Activated CD4-positive, alpha-beta memory T cell treated with anti-CD3 and anti-CD28 coated beads for 36 hours (primary cell): ENCODE measurements at regions not wholly inside any gene's neighbourhood (a gene's known extent, or its start where the extent isn't known, plus 50 kb on each side); places are given as distances from the start of the nearest gene placed in this dataset.

Experiments
- CTCF ChIA-PET: fragments of 350-600 bp; sonication (Branson Sonifier 250); formaldehyde crosslinking; loops from one replicate; lab custom pipeline; 2021; ENCODE audit warnings: antibody characterized with exemption, inconsistent platforms; lab: Charles Lee
- POLR2A ChIA-PET: fragments of 350-600 bp; sonication (Branson Sonifier 250); formaldehyde crosslinking; loops from one replicate; lab custom pipeline; 2021; ENCODE audit warnings: antibody characterized with exemption; lab: Charles Lee
- DNase-seq: peaks from one replicate; pipeline ENCODE4 v3.0.0-alpha.2; 2020
- H3K27ac Mint-ChIP-seq: one replicate; pipeline ENCODE4 v1.8.0; 2021; ENCODE audit warnings: mixed read lengths
- H3K27me3 Mint-ChIP-seq: one replicate; pipeline ENCODE4 v1.8.0; 2021; ENCODE audit warnings: mixed read lengths
- H3K36me3 Mint-ChIP-seq: one replicate; pipeline ENCODE4 v1.8.0; 2021; ENCODE audit warnings: mixed read lengths
- H3K4me1 Mint-ChIP-seq: one replicate; pipeline ENCODE4 v1.8.0; 2021; ENCODE audit warnings: low read depth, mixed read lengths
- H3K4me3 Mint-ChIP-seq: one replicate; pipeline ENCODE4 v1.8.0; 2021; ENCODE audit warnings: mild to moderate bottlenecking, mixed read lengths
- H3K9me3 Mint-ChIP-seq: one replicate; pipeline ENCODE4 v1.8.0; 2021; ENCODE audit warnings: mixed read lengths
- intact Hi-C: fragments of 100-400 bp; cut with micrococcal nuclease; formaldehyde crosslinking; loops from one replicate; pipeline ENCODE4 v1.15.1; 2023

DNA sequence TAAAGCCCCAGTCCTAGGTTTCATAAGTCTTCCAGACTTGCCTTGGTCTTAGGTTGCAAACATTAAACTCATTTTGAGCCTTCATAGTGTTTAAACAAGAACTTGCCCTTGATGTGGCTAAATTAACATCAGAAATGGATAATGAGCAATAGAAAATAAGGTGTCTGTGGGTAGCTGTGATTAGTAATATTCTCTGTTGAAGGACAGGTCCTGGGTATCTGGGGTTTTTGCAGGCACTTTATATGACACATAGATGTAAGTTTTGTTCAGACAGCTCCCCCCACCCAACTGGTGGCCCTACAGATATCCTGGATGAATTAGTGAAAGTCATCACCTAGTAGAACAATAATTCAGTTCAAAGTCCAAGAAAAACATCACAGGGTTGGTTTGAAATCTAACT is 272.5 kb downstream of the PTTG2 start:
- H3K4me3 Mint-ChIP-seq, result no peak overlapping the region
- H3K27ac Mint-ChIP-seq, result no peak overlapping the region
- CTCF ChIA-PET, result no interaction called here
- intact Hi-C loops, result no loop called here
- H3K27me3 Mint-ChIP-seq, result no peaks in the 10 kb centered on the region
- POLR2A ChIA-PET, result no interaction called here
- no peaks in the 10 kb centered on the region for H3K4me1 Mint-ChIP-seq
- DNase-seq, result no peak
- H3K36me3 Mint-ChIP-seq, result no peaks in the 10 kb centered on the region
- H3K9me3 Mint-ChIP-seq, result no peaks in the 10 kb centered on the region

DNA sequence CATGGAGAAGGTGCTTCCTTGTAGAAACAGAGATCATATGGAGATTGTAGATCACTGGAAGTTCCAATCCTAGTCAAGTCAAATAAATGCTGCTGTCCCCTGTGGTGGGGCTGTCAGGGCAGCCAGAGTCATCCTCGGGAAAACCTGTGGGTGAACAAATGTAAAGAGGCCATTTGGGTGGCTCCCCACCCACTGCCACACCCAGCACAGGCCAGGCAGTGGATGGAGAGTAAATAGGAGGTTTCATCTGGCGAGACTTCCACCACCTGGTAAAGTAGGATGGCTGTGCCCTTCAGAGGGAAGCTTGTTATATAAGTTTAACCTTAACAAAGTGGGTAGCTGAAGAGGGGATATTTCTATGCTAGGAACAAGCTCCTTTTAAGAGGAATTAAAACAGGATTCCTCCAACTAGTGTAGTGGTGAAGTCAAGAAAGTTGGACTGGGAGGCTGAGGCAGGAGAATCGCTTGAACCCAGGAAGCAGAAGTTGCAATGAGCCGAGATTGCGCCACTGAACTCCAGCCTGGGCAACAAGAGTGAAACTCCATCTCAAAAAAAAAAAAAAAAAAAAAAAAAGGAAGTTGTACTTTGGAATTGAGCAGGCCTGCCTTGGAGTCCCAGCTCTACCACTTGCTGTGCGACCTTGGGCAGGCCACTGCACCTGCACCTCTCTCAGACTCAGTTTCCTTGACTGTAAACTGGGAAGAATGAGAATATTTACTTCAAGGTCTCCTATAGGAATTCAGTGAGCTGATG is 273.7 kb downstream of the PTTG2 start:
- Mint-ChIP-seq H3K27ac (no peak overlapping the region), H3K9me3 (no peaks in the 10 kb centered on the region), H3K27me3 (no peaks in the 10 kb centered on the region), H3K4me1 (no peaks in the 10 kb centered on the region), H3K4me3 (no peak overlapping the region), H3K36me3 (no peaks in the 10 kb centered on the region)
- intact Hi-C loops, result no loop called here
- ChIA-PET CTCF (no interaction called here), POLR2A (no interaction called here)
- no peak for DNase-seq

DNA sequence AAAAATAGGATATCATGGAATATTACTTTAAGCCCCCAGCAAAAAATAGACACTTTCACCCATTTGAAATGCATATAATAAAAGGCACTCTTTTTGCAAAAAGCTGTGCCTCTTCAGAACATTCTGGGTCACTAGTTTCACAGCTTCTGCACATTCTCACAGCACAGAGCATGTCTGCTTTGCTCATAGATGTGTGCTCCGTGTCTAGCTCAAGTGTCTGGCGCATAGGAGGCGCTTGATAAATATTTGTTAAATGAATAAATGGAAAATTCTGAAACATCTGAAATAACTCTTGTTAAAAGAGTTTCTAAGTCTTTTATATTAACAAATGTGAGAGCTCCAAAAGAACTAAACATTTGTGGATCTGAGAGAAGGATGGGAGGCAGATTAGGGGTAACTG is 275.2 kb downstream of the PTTG2 start:
- H3K9me3 Mint-ChIP-seq, result no peaks in the 10 kb centered on the region
- DNase-seq, result no peak
- no peak overlapping the region for H3K4me3 Mint-ChIP-seq
- CTCF ChIA-PET, result no interaction called here
- no peaks in the 10 kb centered on the region for H3K36me3 Mint-ChIP-seq
- H3K27ac Mint-ChIP-seq, result no peak overlapping the region
- intact Hi-C loops, result no loop called here
- H3K4me1 Mint-ChIP-seq, result no peaks in the 10 kb centered on the region
- POLR2A ChIA-PET, result interaction anchor here (0.6 kb wide), 1 partner anchor 549 kb away, joined by 4 read pairs; no protein-coding TSS in a partner anchor
- H3K27me3 Mint-ChIP-seq, result no peaks in the 10 kb centered on the region

DNA sequence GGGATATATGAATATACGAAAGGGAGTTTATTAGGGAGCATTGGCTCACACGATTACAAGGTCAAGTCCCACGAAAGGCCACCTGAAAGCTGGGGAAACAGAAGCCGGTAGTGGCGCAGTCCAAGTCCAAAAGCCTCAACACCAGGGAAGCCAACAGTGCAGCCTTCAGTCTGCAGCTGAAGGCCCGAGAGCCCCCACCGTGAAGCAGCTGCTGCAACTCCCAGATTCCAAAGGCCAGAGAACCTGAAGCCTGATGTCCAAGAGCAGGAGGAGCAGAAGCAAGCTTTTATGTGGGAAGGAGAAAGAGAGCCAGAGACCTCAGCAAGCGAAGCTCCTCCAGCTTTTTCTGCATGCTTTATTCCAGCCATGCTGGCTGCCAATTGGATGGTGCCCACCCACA is 275.8 kb downstream of the PTTG2 start:
- DNase-seq, result no peak
- Mint-ChIP-seq H3K4me1 (no peaks in the 10 kb centered on the region), H3K36me3 (no peaks in the 10 kb centered on the region), H3K4me3 (no peak overlapping the region), H3K27me3 (no peaks in the 10 kb centered on the region), H3K27ac (no peak overlapping the region), H3K9me3 (no peaks in the 10 kb centered on the region)
- CTCF ChIA-PET, result interaction anchor here (1.0 kb wide), 1 partner anchor 17 kb away, joined by 3 read pairs; no protein-coding TSS in a partner anchor
- intact Hi-C loops, result no loop called here
- POLR2A ChIA-PET, result no interaction called here

DNA sequence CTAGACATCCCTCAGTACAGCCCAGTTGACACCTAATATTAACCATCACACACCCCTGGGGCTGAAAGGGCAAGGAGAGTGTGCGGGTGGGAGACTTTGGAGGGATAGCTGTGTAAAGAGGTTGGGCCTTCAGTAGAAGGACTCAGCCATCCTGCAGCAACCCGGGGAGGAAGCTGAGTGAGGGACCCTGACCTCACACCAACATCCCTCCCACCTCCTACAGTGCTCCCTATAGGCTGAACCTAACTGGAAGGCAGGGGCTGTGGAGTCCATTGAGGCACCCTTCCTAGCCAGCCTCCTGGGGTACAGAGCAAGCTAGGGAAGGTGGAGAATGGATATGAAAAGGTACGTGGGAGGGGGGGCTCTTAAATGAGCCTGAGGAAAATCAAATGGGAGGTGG is 276.3 kb downstream of the PTTG2 start:
- CTCF ChIA-PET, result interaction anchor here (1.0 kb wide), 1 partner anchor 17 kb away, joined by 3 read pairs; no protein-coding TSS in a partner anchor
- no peak overlapping the region for H3K4me3 Mint-ChIP-seq
- DNase-seq, result no peak
- intact Hi-C loops, result no loop called here
- H3K36me3 Mint-ChIP-seq, result no peaks in the 10 kb centered on the region
- no peak overlapping the region for H3K27ac Mint-ChIP-seq
- H3K9me3 Mint-ChIP-seq, result no peaks in the 10 kb centered on the region
- H3K27me3 Mint-ChIP-seq, result no peaks in the 10 kb centered on the region
- POLR2A ChIA-PET, result no interaction called here
- no peaks in the 10 kb centered on the region for H3K4me1 Mint-ChIP-seq

DNA sequence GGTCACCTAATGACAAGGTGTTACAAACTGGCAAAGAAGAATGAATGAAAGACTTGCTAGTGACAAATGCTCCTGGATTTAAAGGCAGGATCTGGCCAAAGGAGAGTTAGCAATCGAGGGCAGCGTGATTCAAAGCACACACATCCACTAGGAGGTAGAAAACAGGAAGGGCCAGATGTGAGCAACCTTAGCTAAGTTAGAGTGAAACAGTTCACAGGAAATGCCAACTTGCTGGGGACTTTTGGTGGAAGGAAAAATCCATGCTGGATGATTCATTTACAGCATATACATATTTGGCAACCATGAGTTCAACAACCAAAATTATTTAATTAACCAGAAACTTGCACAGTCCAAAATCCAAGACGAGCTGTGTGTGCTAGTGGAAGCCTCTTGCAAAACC is 276.9 kb downstream of the PTTG2 start:
- ChIA-PET POLR2A (no interaction called here), CTCF (interaction anchor here (1.0 kb wide), 1 partner anchor 18 kb away, joined by 3 read pairs; no protein-coding TSS in a partner anchor)
- Mint-ChIP-seq H3K4me1 (no peaks in the 10 kb centered on the region), H3K4me3 (no peak overlapping the region), H3K27ac (no peak overlapping the region), H3K9me3 (no peaks in the 10 kb centered on the region), H3K27me3 (no peaks in the 10 kb centered on the region), H3K36me3 (no peaks in the 10 kb centered on the region)
- intact Hi-C loops, result no loop called here
- no peak for DNase-seq

DNA sequence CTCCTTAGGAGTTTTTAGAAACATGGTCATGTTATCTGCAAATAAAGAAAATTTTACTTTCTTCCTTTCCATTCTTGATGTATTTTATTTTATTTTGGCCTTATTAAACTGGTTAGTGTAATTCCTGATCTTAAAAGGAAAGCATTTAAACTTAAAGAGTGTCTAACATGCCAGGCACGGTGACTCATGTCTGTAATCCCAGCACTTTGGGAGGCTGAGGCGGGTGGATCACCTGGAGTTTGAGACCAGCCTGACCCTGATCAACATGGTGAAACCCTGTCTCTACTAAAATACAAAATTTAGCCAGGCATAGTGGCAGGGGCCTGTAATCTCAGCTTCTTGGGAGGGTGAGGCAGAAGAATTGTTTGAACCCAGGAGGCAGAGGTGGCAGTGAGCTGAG is 281.3 kb downstream of the PTTG2 start:
- Mint-ChIP-seq H3K36me3 (no peaks in the 10 kb centered on the region), H3K9me3 (peaks cover 1% of the 10 kb centered on the region), H3K4me1 (peaks cover 13% of the 10 kb centered on the region), H3K27ac (no peak overlapping the region), H3K4me3 (no peak overlapping the region), H3K27me3 (no peaks in the 10 kb centered on the region)
- no peak for DNase-seq
- intact Hi-C loops, result no loop called here
- CTCF ChIA-PET, result interaction anchor here (1.6 kb wide), 1 partner anchor 619 kb away, joined by 3 read pairs; no protein-coding TSS in a partner anchor
- POLR2A ChIA-PET, result no interaction called here

DNA sequence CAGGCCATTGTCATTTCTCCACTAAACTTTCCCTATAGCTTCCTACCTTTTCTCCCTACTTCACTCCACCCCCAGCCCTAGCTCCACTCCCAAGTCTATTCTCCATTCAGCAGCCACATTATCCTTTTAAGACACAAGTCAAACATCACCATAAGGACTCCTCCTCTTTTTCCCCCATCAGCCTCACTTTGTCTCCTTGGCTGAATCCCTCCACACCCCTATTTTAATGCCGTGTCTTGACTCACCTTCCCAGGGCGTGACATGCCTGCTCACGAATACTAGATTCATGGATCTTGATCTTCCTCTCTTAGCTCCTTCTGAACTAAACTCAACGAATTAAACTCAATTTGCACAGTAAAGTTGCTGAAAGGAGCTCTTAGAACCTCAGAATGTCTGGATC is 281.9 kb downstream of the PTTG2 start:
- intact Hi-C loops, result no loop called here
- no peak overlapping the region for H3K27ac Mint-ChIP-seq

DNA sequence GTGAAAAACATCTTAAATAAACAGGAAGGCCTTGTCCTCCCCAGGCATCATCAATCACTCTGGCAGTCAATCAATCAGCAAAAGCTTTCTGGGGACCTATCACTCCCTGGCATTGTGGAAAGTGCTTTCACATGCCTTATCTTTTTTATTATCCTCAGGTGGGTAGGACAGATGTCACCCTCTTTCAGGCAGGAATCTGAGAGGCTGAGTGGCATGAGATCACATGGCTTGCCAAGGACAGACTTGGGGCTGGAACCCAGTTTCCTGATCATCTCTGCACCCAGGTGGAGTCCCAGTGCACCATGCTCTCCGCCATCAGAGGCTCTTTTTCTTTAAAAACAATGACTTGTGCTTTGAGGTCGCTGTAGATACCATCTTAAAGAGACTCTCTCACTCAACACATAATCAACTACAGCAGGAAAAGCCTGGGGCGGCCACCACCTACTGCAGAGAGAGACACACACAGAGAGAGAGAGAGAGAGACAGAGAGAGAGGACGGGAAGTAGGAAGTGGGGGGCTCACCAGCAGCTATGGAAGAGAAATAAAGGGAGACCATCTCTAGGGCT is 282.7 kb downstream of the PTTG2 start:
- Mint-ChIP-seq H3K27me3 (no peaks in the 10 kb centered on the region), H3K27ac (no peak overlapping the region), H3K4me1 (peaks cover 13% of the 10 kb centered on the region), H3K36me3 (no peaks in the 10 kb centered on the region), H3K9me3 (peaks cover 3% of the 10 kb centered on the region), H3K4me3 (no peak overlapping the region)
- CTCF ChIA-PET, result interaction anchor here (1.6 kb wide), 1 partner anchor 618 kb away, joined by 3 read pairs; no protein-coding TSS in a partner anchor
- intact Hi-C loops, result no loop called here
- POLR2A ChIA-PET, result no interaction called here
- peak; percentile 11 for DNase-seq

More for the DNA sequence above, 281.9 kb downstream of the PTTG2 start:
- peaks cover 3% of the 10 kb centered on the region for H3K9me3 Mint-ChIP-seq
- peaks cover 13% of the 10 kb centered on the region for H3K4me1 Mint-ChIP-seq
- no peak for DNase-seq
- POLR2A ChIA-PET, result no interaction called here
- H3K27me3 Mint-ChIP-seq, result no peaks in the 10 kb centered on the region
- H3K4me3 Mint-ChIP-seq, result no peak overlapping the region
- CTCF ChIA-PET, result interaction anchor here (1.6 kb wide), 1 partner anchor 618 kb away, joined by 3 read pairs; no protein-coding TSS in a partner anchor
- H3K36me3 Mint-ChIP-seq, result no peaks in the 10 kb centered on the region

DNA sequence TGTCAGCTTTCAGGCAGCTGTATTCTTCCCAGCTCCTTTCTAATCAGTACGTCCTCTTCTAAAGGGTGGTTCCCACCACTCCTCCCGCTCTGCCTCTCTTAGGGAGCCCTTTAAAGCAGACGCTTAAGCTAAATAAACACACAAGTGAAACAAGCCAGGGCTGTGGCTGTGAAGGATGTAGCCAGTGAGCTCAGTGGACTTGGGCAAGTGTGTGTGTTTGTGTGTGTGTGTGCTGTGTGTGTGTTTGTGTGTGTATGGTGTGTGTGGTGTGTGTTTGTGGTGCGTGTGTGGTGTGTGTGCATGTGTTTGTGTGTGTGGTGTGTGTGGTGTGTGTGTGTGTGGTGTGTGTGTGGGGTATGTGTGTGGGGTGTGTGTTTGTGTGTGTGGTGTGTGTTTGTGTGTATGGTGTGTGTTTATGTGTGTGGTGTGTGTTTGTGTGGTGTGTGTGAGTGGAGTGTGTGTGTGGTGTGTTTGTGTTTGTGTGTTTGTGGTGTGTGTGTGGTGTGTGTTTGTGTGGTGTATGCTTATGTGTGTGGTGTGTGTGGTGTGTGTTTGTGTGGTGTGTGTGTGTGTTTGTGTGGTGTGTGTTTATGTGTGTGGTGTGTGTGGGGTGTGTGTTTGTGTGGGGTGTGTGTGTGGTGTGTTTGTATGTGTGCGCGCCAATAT is 283.3 kb downstream of the PTTG2 start:
- CTCF ChIA-PET, result no interaction called here

DNA sequence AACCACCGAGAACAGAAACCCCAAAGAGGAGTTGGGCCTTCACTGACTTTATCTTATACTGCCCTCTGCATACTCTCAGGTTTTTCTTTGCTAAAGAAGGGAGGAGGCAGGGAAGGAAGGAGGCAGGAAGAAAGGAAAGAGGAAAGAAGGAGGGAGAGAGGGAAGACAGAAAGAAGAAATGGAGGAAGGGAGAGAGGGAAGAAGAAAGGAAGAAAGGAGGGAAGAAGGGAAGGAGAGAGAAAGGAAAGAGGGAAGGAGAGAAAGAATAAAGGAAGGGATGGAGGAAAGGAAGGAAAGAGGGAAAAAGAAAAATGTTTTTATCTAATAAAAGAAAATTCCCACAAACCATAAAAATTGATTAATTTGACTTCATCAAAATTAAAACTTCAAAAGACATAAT is 294.6 kb downstream of the PTTG2 start:
- peaks cover 21% of the 10 kb centered on the region for H3K9me3 Mint-ChIP-seq
- ChIA-PET CTCF (no interaction called here), POLR2A (no interaction called here)
- H3K36me3 Mint-ChIP-seq, result peaks cover 11% of the 10 kb centered on the region
- no peak overlapping the region for H3K4me3 Mint-ChIP-seq
- no peak for DNase-seq
- H3K27ac Mint-ChIP-seq, result no peak overlapping the region
- no peaks in the 10 kb centered on the region for H3K27me3 Mint-ChIP-seq
- intact Hi-C loops, result no loop called here
- H3K4me1 Mint-ChIP-seq, result no peaks in the 10 kb centered on the region

More for the DNA sequence above, 283.3 kb downstream of the PTTG2 start:
- POLR2A ChIA-PET, result no interaction called here
- no peaks in the 10 kb centered on the region for H3K27me3 Mint-ChIP-seq
- DNase-seq, result no peak
- H3K4me1 Mint-ChIP-seq, result peaks cover 13% of the 10 kb centered on the region
- no peak overlapping the region for H3K27ac Mint-ChIP-seq
- no peak overlapping the region for H3K4me3 Mint-ChIP-seq
- no peaks in the 10 kb centered on the region for H3K36me3 Mint-ChIP-seq
- H3K9me3 Mint-ChIP-seq, result peaks cover 3% of the 10 kb centered on the region
- intact Hi-C loops, result no loop called here

DNA sequence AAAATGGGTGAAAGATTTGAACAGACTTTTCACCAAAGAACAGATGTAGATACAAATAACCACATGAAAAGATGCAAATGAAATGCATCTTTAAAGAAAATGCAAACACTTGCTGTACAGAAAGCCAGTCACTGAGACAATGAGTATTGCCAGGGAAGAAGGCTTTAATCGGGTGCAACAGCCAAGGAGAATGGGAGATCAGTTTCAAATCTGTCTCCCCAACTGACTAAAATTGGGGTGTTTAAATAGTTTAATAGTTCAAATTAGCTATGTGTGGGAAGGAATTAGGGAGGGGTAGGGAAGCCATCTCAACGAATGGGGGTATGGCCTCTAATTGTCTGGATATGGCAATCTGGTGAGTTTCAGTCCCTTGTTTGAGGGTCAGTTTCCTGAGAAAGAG is 295.4 kb downstream of the PTTG2 start:
- Mint-ChIP-seq H3K4me3 (no peak overlapping the region), H3K4me1 (no peaks in the 10 kb centered on the region), H3K27me3 (no peaks in the 10 kb centered on the region), H3K36me3 (peaks cover 9% of the 10 kb centered on the region), H3K27ac (no peak overlapping the region), H3K9me3 (peaks cover 18% of the 10 kb centered on the region)
- ChIA-PET CTCF (no interaction called here), POLR2A (no interaction called here)
- DNase-seq, result no peak
- intact Hi-C loops, result no loop called here
